Stimulated activated naive B cell treated with anti-CD40 and anti-IgM and Interleukin-4, amounts not matched to agents 10 μg/mL and 1 μg/mL and 100 μg/mL, for 72 hours (primary cell): ENCODE measurements at regions not wholly inside any gene's neighbourhood (a gene's known extent, or its start where the extent isn't known, plus 50 kb on each side); places are given as distances from the start of the nearest gene placed in this dataset.
"Not testable (repeated sequence)": the region's sequence is repeated elsewhere in the genome, so short reads cannot be mapped to it uniquely, and the experiment has no call there.

Source experiments
- ATAC-seq, 2 donors: fragments of 150-1000 bp; cut with Tn5 transposase; replicated peaks; 2 replicates each; pipeline ENCODE4 v1.10.0; 2021; ENCODE audit warnings: moderate library complexity in 1 of 2
- DNase-seq: peaks from one replicate; pipeline ENCODE4 v3.0.0; 2021
- H3K27ac Mint-ChIP-seq: one replicate; pipeline ENCODE4 v1.8.0; 2022; ENCODE audit warnings: mild to moderate bottlenecking, mixed read lengths
- H3K27me3 Mint-ChIP-seq, 2 donors: one replicate each; pipeline ENCODE4 v1.8.0; 2022; ENCODE audit warnings: mixed read lengths in 2 of 2
- H3K36me3 Mint-ChIP-seq, 2 donors: one replicate each; pipeline ENCODE4 v1.8.0; 2022; ENCODE audit warnings: mixed read lengths in 2 of 2, mild to moderate bottlenecking in 1 of 2
- H3K4me1 Mint-ChIP-seq, 2 donors: one replicate each; pipeline ENCODE4 v1.8.0; 2022; ENCODE audit warnings: mixed read lengths in 2 of 2, mild to moderate bottlenecking in 1 of 2
- H3K4me3 Mint-ChIP-seq, 2 donors: one replicate each; pipeline ENCODE4 v1.8.0; 2022; ENCODE audit warnings: mild to moderate bottlenecking in 2 of 2, mixed read lengths in 2 of 2, moderate library complexity in 1 of 2
- H3K9me3 Mint-ChIP-seq, 2 donors: one replicate each; pipeline ENCODE4 v1.8.0; 2022; ENCODE audit warnings: mixed read lengths in 2 of 2, mild to moderate bottlenecking in 1 of 2

DNA sequence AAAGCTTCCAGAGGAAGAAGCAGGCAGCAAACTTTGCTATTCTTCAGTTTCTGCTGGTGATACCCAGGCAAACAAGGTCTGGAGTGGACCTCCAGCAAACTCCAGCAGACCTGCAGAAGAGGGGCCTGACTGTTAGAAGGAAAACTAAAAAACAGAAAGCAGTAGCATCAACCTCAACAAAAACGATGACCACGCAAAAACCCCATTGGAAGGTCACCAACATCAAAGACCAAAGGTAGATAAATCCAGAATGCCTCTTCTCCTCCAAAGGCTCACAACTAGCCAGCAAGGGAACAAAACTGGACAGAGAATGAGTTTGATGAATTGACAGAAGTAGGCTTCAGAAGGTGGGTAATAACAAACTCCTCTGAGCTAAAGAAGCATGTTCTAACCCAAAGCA is 127.1 kb downstream of the SLITRK1 start:
- not testable (repeated sequence) for DNase-seq, H3K27me3 Mint-ChIP-seq, H3K27ac Mint-ChIP-seq, H3K4me3 Mint-ChIP-seq, H3K4me1 Mint-ChIP-seq, H3K36me3 Mint-ChIP-seq, ATAC-seq
- H3K9me3 Mint-ChIP-seq, result peaks cover 7 to 14% of the 10 kb centered on the region in 2 donors

DNA sequence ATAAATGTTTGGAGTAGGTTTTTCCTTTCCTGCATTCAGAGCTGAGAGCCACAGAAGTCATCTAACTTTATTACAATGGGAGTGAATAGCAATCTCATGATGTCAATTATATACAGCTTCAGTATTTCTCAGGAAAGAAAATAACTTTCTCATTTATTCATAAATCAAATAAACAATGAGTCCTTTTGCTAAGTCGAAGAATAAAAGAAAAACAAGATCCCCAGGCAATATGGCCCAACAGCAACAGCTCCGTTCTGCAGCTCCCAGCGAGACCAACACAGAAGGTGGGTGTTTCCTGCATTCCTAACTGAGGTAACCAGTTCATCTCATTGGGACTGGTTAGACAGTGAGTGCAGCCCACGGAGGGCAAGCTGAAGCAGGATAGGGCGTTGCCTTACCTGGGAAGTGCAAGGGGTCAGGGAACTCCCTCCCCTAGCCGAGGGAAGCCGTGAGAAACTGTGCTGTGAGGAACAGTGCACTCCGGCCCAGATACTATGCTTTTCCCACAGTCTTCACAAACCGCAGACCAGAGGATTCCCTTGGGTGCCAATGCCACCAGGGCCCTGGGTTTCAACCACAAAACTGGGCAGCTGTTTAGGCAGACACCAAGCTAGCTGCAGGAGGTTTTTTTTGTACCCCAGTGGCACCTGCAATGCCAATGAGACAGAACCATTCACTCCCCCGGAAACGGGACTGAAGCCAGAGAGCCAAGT is 128.2 kb downstream of the SLITRK1 start:
- Mint-ChIP-seq H3K4me1 (no peaks in the 10 kb centered on the region), H3K4me3 (no peak overlapping the region), H3K27me3 (no peaks in the 10 kb centered on the region), H3K9me3 (peaks cover 7 to 12% of the 10 kb centered on the region in 2 donors), H3K27ac (no peak overlapping the region), H3K36me3 (no peaks in the 10 kb centered on the region)
- ATAC-seq (no peak), DNase-seq (no peak)

DNA sequence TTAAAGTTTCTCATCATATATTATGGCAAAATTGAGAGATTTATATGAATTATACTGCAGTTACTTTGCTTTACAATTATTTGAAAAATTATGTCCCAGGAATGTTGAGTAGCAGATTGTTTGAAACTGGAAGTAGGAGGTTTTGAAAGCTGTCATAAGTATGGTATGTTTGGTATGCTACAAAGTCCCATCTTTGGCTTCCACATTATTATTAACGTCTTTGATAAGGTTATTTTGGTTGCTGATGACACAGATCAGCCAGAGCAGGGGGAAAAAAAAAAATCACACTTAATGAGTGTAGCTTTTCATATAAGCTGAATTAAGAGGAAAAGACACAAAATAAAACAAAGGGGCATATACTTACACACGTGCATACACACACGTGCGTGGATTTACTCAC is 130.1 kb downstream of the SLITRK1 start:
- no peak for ATAC-seq

DNA sequence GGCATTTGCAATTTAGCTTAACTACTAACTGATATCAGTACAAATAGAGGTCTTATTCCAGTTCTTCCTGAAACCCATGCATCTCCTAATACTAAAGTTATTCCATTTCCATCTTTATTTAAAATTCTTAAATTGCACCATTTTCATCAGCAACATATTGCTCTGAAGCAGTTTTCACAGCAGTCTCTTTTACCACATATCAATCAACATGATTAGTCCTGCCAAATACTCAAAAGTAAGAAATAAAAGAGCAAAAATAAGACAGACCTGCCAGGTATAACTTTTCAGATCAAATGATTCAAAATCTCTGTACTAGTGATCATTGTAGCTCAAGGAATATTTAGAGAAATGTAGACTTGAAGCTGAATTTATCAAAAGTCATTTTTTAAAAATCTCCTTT is 141.7 kb downstream of the SLITRK1 start:
- H3K4me1 Mint-ChIP-seq, result no peaks in the 10 kb centered on the region
- H3K27me3 Mint-ChIP-seq, result no peaks in the 10 kb centered on the region
- no peak for DNase-seq
- H3K36me3 Mint-ChIP-seq, result no peaks in the 10 kb centered on the region
- no peak overlapping the region for H3K27ac Mint-ChIP-seq
- H3K9me3 Mint-ChIP-seq, result peaks cover 0 to 2% of the 10 kb centered on the region in 2 donors
- no peak for ATAC-seq
- no peak overlapping the region for H3K4me3 Mint-ChIP-seq

More for the DNA sequence above, 130.1 kb downstream of the SLITRK1 start:
- no peaks in the 10 kb centered on the region for H3K36me3 Mint-ChIP-seq
- peaks cover 7 to 10% of the 10 kb centered on the region in 2 donors for H3K9me3 Mint-ChIP-seq
- no peak overlapping the region for H3K27ac Mint-ChIP-seq
- H3K27me3 Mint-ChIP-seq, result no peaks in the 10 kb centered on the region
- no peak for DNase-seq
- H3K4me1 Mint-ChIP-seq, result no peaks in the 10 kb centered on the region
- no peak overlapping the region for H3K4me3 Mint-ChIP-seq

DNA sequence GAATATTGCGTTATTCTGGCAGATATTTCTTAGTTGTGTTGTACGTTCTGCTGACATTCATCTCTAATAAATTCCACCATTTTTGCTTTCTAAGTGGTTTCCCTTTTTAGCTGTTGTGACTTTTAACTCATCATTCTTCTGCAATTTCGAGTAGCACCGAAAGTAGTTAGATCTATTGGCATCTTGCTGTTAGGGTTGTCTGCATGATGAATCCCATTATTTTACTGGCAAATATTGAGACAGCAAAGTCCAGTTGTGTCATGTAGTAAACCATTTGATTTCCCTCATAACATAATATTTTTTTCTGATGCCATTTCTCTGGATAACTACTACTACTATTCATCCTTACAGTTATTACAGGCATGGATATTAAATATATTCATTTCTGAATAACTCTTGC is 143.9 kb downstream of the SLITRK1 start:
- no peak for ATAC-seq
- no peak overlapping the region for H3K4me3 Mint-ChIP-seq

DNA sequence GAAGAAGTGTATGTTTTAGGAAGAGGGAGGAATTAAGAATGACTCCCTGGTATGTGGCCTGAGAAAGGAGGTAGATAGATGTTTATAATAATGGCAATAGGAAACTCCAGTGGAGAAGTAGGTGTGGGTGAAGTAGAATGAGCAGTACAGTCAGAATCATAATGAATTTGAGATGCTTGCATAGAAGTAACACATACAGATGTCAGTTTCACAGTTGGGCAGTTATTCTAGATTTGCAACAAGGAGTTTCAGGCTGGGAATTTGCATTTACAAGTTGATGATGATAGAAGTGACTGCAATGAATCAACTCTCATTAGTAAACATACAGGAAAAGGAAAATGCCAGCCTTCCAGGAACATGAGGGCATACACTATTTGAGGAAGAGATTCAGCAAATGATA is 149.0 kb downstream of the SLITRK1 start:
- H3K36me3 Mint-ChIP-seq, result no peaks in the 10 kb centered on the region
- DNase-seq, result no peak
- no peaks in the 10 kb centered on the region for H3K27me3 Mint-ChIP-seq
- H3K27ac Mint-ChIP-seq, result no peak overlapping the region
- ATAC-seq, result no peak
- H3K9me3 Mint-ChIP-seq, result no peaks in the 10 kb centered on the region
- H3K4me3 Mint-ChIP-seq, result no peak overlapping the region
- H3K4me1 Mint-ChIP-seq, result no peaks in the 10 kb centered on the region

More for the DNA sequence above, 143.9 kb downstream of the SLITRK1 start:
- Mint-ChIP-seq H3K4me1 (no peaks in the 10 kb centered on the region), H3K27me3 (no peaks in the 10 kb centered on the region), H3K9me3 (peaks cover 0 to 2% of the 10 kb centered on the region in 2 donors), H3K27ac (no peak overlapping the region), H3K36me3 (no peaks in the 10 kb centered on the region)
- DNase-seq, result no peak

DNA sequence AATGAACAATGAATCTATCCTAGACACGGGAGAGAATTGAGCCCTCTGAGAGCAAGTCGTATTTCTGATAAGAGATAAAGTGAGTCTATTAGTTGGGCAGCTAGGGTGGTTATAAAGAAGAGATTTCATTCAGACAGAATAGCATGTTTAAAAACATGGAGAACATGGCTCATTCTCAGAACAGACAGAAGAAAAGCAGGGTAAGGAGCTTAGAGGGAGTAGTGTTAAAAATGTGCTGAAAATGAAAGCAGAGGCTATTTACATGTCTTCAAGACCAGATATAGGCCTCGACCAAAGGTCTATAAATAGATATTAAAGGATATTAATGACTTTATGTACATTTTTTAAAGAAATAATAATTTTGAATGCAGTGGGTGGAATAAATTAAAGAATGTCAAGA is 149.5 kb downstream of the SLITRK1 start:
- no peak for DNase-seq
- no peak for ATAC-seq
- Mint-ChIP-seq H3K27ac (no peak overlapping the region), H3K4me3 (no peak overlapping the region), H3K36me3 (no peaks in the 10 kb centered on the region), H3K9me3 (no peaks in the 10 kb centered on the region), H3K27me3 (no peaks in the 10 kb centered on the region), H3K4me1 (no peaks in the 10 kb centered on the region)

DNA sequence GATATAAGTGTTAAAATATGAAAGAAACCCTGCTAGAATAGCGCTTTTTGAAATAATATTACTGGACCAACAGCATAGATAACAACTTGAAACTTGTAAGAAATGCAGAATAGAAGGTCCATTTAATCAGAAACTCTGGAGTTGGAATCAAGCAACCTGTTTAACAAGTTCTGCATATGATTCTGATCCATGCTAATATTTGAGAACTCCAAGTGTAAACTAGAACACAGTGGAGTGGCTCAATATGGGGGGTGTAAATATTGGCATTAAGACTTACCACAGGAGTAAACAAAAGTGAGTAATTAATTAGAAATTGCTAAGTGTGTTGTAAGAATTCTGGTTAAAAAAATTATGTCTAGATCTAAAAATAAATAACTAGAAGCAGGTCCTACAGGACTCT is 151.2 kb downstream of the SLITRK1 start:
- H3K9me3 Mint-ChIP-seq, result no peaks in the 10 kb centered on the region
- ATAC-seq (no peak), DNase-seq (no peak)
- H3K27ac Mint-ChIP-seq, result no peak overlapping the region
- no peak overlapping the region for H3K4me3 Mint-ChIP-seq
- no peaks in the 10 kb centered on the region for H3K4me1 Mint-ChIP-seq
- no peaks in the 10 kb centered on the region for H3K36me3 Mint-ChIP-seq
- H3K27me3 Mint-ChIP-seq, result no peaks in the 10 kb centered on the region

DNA sequence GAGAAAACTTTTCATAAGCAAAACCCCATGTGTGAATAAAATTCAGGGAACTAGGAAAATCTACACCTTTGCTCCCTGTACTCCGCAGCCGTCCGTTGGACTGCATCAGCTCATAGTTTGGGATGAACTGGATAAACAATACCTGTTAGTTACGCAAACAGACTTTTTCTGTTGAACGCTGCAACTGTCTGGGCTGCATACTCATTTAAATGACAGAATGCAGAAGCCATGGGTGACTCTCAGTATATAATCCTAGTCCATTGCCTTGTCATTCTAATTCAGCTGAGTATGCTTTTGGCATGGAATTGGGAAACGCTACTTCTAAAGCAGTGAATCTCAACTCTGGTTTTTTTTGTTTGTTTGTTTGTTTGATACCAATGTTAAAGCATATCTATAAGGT is 151.6 kb downstream of the SLITRK1 start:
- H3K36me3 Mint-ChIP-seq, result no peaks in the 10 kb centered on the region
- H3K27me3 Mint-ChIP-seq, result no peaks in the 10 kb centered on the region
- no peaks in the 10 kb centered on the region for H3K4me1 Mint-ChIP-seq
- H3K4me3 Mint-ChIP-seq, result no peak overlapping the region
- no peak overlapping the region for H3K27ac Mint-ChIP-seq
- no peaks in the 10 kb centered on the region for H3K9me3 Mint-ChIP-seq
- ATAC-seq (no peak), DNase-seq (no peak)

DNA sequence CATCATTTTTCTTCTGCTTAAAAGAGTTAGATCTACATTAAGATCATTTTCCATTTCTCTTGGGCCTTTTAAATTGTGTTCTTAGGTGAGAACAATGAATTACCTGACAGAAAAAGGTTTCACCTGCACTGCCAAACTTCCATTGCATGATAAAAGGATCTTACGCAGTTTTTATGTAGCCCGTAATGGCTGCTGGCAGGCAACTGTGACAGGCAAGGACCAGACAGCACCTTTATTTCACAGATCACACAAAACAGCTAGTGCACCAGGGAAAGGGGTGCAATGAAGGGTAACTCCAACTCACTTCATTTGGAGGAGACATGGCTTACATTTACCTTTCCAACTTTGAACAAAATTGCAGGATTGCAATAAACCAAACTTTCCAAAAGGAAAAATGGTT is 159.8 kb downstream of the SLITRK1 start:
- H3K27ac Mint-ChIP-seq, result no peak overlapping the region
- H3K4me3 Mint-ChIP-seq, result no peak overlapping the region
- no peaks in the 10 kb centered on the region for H3K9me3 Mint-ChIP-seq
- ATAC-seq (no peak), DNase-seq (no peak)
- H3K4me1 Mint-ChIP-seq, result no peaks in the 10 kb centered on the region
- no peaks in the 10 kb centered on the region for H3K36me3 Mint-ChIP-seq
- no peaks in the 10 kb centered on the region for H3K27me3 Mint-ChIP-seq

DNA sequence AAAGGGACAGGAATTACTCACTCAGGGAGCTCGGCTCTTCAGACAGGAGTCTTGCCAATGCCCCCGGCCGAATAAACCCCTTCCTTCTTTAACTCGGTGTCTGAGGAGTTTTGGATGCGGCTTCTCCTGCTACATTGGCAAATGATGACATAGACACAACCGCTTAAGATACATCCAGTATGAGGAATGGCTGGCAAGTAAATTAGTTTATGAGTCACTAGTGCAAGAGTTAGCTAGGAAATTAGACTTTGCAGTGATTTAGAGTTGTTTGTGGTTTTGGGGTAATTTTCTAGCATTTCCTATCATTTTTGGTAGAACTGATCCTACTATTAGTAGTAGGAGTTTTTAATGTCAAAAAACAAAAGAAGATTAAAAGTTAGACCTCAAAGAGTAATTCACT is 166.2 kb downstream of the SLITRK1 start:
- H3K4me3 Mint-ChIP-seq, result no peak overlapping the region
- H3K36me3 Mint-ChIP-seq, result no peaks in the 10 kb centered on the region
- peaks cover 0 to 1% of the 10 kb centered on the region in 2 donors for H3K9me3 Mint-ChIP-seq
- no peaks in the 10 kb centered on the region for H3K27me3 Mint-ChIP-seq
- ATAC-seq (no peak), DNase-seq (no peak)
- H3K27ac Mint-ChIP-seq, result no peak overlapping the region
- no peaks in the 10 kb centered on the region for H3K4me1 Mint-ChIP-seq

DNA sequence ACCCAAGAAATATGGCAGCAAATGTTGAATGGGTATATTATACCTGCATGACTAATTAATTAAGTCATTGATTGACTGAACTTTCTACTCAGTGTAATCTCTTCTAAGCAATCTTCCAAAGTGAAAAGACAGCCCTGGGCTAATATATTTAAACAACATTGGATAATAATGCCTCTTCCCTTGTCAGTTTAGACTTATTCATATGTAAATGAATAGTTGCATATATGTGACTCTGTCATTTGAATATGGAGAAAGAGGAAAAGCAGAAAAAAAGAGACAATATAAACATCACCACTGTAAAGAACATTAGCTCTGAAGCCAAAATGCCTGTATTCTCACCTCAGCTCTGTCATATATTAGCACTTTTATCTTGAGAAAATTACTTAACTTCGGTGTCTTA is 168.0 kb downstream of the SLITRK1 start:
- H3K4me3 Mint-ChIP-seq, result no peak overlapping the region
- no peak overlapping the region for H3K27ac Mint-ChIP-seq
- H3K4me1 Mint-ChIP-seq, result no peaks in the 10 kb centered on the region
- ATAC-seq (no peak), DNase-seq (no peak)
- H3K36me3 Mint-ChIP-seq, result no peaks in the 10 kb centered on the region
- peaks cover 0 to 1% of the 10 kb centered on the region in 2 donors for H3K9me3 Mint-ChIP-seq
- no peaks in the 10 kb centered on the region for H3K27me3 Mint-ChIP-seq

DNA sequence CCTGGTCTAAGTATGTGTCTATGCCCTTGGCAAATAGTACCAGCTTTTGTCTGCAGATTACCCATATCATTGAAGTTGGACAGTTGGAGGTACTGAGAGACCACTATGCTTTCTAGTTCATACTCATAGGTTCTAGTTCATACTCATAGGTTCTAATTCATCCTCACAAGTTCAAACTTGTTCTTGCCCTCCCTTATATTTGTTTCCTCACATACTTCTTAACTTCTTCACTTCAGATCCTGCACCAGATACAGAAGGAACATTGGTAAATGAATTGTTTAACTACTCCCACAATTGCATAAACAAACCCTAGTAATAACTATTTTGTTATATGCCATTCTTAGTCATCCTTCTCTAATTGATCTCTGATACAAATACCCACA is 172.2 kb downstream of the SLITRK1 start:
- Mint-ChIP-seq H3K36me3 (no peaks in the 10 kb centered on the region), H3K9me3 (peaks cover 3 to 4% of the 10 kb centered on the region in 2 donors), H3K27me3 (no peaks in the 10 kb centered on the region), H3K4me3 (no peak overlapping the region), H3K4me1 (no peaks in the 10 kb centered on the region), H3K27ac (no peak overlapping the region)
- no peak for ATAC-seq
- DNase-seq, result no peak

DNA sequence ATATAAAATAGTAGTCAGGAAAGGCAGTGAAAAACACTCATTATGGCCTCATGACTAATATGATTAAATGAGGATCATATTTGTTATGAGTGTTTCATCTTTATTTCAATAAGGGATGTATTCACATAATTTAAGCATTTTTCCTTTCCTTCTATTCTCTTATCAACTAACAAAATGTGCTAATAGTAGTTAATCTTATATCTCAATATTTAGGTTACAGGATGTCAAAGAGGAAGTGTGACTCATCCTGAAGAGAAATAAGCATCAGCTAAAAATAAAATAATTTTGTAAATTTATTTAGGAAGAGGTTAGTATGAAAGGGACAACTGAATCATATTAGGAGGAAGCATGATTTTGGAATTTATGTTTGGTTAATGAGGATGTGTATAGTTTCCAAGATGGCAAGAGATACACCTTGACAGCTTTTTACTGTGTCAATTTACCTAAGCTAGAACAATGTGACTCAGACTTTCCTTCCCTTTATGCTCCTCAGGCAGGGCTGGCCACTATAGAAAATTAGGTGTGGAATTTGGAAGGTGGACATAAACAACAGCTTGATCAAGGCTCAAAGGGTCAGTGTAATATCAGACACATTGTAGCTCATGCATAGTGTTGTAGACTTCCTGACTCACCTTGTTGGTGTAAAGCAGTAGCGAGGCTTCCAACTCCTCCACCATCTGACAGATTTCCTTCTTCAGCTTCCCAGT is 172.7 kb downstream of the SLITRK1 start:
- no peak for DNase-seq
- no peak overlapping the region for H3K27ac Mint-ChIP-seq
- H3K9me3 Mint-ChIP-seq, result peaks cover 3 to 4% of the 10 kb centered on the region in 2 donors
- H3K27me3 Mint-ChIP-seq, result no peaks in the 10 kb centered on the region
- H3K4me1 Mint-ChIP-seq, result no peaks in the 10 kb centered on the region
- ATAC-seq, result no peak
- no peak overlapping the region for H3K4me3 Mint-ChIP-seq
- H3K36me3 Mint-ChIP-seq, result no peaks in the 10 kb centered on the region

DNA sequence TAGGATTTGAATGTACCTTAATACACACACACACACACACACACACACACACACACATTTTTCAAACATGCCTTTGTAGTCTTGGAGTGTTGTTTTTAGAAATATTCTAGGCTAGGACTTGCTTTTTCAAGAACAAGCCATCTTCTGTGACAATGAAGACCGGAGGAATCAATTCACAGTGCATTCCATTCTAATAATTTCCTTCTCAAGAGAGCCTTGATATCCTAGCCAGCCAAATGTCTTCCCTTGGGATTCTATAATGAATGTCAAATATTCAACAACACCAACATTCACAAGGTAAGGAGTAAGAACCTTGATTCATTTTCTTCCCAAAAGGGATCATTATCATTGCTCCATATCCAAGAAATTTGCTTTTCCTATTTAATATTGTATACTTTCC is 180.3 kb downstream of the SLITRK1 start:
- ATAC-seq, result no peak
- Mint-ChIP-seq H3K9me3 (no peaks in the 10 kb centered on the region), H3K27me3 (no peaks in the 10 kb centered on the region), H3K27ac (no peak overlapping the region), H3K4me3 (no peak overlapping the region), H3K4me1 (no peaks in the 10 kb centered on the region), H3K36me3 (no peaks in the 10 kb centered on the region)
- DNase-seq, result no peak
